K562 (cell line): ENCODE measurements at regions not wholly inside any gene's neighbourhood (a gene's known extent, or its start where the extent isn't known, plus 50 kb on each side); places are given as distances from the start of the nearest gene placed in this dataset.

Source experiments
- TCF7 ChIP-seq: sonication (generic); IDR thresholded peaks from 2 replicates; pipeline ENCODE4 v1.6.1; 2016; ENCODE audit warnings: antibody characterized with exemption, borderline replicate concordance
- ZNF232 ChIP-seq: sonication (generic); formaldehyde crosslinking; IDR thresholded peaks from 2 replicates; pipeline ENCODE4 v1.8.0; 2022; ENCODE audit warnings: mild to moderate bottlenecking, missing genetic modification reagents

- TF ChIP-seq TCF7 (no peak), ZNF232 (CRISPR knock-in tag) (no peak)
Measured at GRCh38 chr16:25411396-25412081, 153.9 kb upstream of the ZKSCAN2 start.
